ENCODE measurements at regions not wholly inside any gene's neighbourhood (a gene's known extent, or its start where the extent isn't known, plus 50 kb on each side); places are given as distances from the start of the nearest gene placed in this dataset.
"Not testable (repeated sequence)": the region's sequence is repeated elsewhere in the genome, so short reads cannot be mapped to it uniquely, and the experiment has no call there.

DNA sequence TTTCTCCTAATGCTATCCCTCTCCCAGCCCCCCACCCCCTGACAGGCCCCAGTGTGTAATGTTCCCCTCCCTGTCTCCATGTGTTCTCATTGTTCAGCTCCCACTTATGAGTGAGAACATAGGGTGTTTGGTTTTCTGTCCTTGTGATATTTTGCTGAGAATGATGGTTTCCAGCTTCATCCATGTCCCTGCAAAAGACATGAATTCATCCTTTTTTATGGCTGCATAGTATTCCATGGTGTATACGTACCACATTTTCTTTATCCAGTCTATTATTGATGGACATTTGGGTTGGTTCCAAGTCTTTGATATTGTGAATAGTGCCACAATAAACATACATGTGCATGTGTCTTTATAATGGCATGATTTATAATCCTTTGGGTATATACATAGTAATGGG lies 704.2 kb downstream of the PLCL1 start:
- not testable (repeated sequence) for TF ChIP-seq POLR2A (IDR thresholded peaks at IDR 0.05)
- TF ChIP-seq, protein P1, sequence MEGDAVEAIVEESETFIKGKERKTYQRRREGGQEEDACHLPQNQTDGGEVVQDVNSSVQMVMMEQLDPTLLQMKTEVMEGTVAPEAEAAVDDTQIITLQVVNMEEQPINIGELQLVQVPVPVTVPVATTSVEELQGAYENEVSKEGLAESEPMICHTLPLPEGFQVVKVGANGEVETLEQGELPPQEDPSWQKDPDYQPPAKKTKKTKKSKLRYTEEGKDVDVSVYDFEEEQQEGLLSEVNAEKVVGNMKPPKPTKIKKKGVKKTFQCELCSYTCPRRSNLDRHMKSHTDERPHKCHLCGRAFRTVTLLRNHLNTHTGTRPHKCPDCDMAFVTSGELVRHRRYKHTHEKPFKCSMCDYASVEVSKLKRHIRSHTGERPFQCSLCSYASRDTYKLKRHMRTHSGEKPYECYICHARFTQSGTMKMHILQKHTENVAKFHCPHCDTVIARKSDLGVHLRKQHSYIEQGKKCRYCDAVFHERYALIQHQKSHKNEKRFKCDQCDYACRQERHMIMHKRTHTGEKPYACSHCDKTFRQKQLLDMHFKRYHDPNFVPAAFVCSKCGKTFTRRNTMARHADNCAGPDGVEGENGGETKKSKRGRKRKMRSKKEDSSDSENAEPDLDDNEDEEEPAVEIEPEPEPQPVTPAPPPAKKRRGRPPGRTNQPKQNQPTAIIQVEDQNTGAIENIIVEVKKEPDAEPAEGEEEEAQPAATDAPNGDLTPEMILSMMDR (IDR thresholded peaks at IDR 0.05), result not testable (repeated sequence)

Measured in thyroid gland (tissue), 4 donors.